Astrocyte (in vitro differentiated cells and primary cell): ENCODE measurements at regions not wholly inside any gene's neighbourhood (a gene's known extent, or its start where the extent isn't known, plus 50 kb on each side); places are given as distances from the start of the nearest gene placed in this dataset.

Source experiments
- DNase-seq: peaks from one replicate; pipeline ENCODE4 v3.0.0-alpha.2; 2010; ENCODE audit warnings: low read depth
- FAIRE-seq: peaks from 2 replicates; lab custom pipeline; 2011; peaks lifted over from hg19 to GRCh38; lab: Jason Lieb, UNC
- H2AFZ ChIP-seq: 2 replicates; pipeline ENCODE4 v1.6.0; 2012; ENCODE audit warnings: low read depth, low read length, inconsistent platforms
- H3K27ac ChIP-seq: 2 replicates; pipeline ENCODE4 v1.5.1; 2011; ENCODE audit warnings: low read depth, low read length, inconsistent platforms
- H3K27me3 ChIP-seq: 2 replicates; pipeline ENCODE4 v1.6.0; 2011; ENCODE audit warnings: low read length, inconsistent platforms; ENCODE audit not compliant: insufficient read depth
- H3K36me3 ChIP-seq: 2 replicates; pipeline ENCODE4 v1.5.1; 2011; ENCODE audit warnings: low read length, inconsistent platforms; ENCODE audit not compliant: insufficient read depth
- H3K4me1 ChIP-seq: 2 replicates; pipeline ENCODE4 v1.5.1; 2011; ENCODE audit warnings: low read length, inconsistent platforms; ENCODE audit not compliant: insufficient read depth
- H3K4me2 ChIP-seq: 2 replicates; pipeline ENCODE4 v1.6.0; 2012; ENCODE audit warnings: low read length, inconsistent platforms
- H3K4me3 ChIP-seq: 2 replicates; pipeline ENCODE4 v1.5.1; 2011; ENCODE audit warnings: low read depth, mild to moderate bottlenecking, low read length, inconsistent platforms; ENCODE audit not compliant: insufficient read depth
- H3K79me2 ChIP-seq: 2 replicates; pipeline ENCODE4 v1.6.0; 2012; ENCODE audit warnings: mild to moderate bottlenecking, low read length, inconsistent platforms; ENCODE audit not compliant: insufficient read depth
- H3K9ac ChIP-seq: 2 replicates; pipeline ENCODE4 v1.6.0; 2012; ENCODE audit warnings: mild to moderate bottlenecking, low read length, inconsistent platforms
- H3K9me3 ChIP-seq: 2 replicates; pipeline ENCODE4 v1.5.1; 2012; ENCODE audit warnings: low read depth, mild to moderate bottlenecking, low read length, inconsistent platforms; ENCODE audit not compliant: insufficient read depth
- H4K20me1 ChIP-seq: 2 replicates; pipeline ENCODE4 v1.6.0; 2012; ENCODE audit warnings: low read length, inconsistent platforms; ENCODE audit not compliant: insufficient read depth
- H3K27ac Mint-ChIP-seq: one replicate; pipeline ENCODE4 v1.8.0; 2021; ENCODE audit warnings: mild to moderate bottlenecking, mixed read lengths; ENCODE audit not compliant: unreplicated experiment
- H3K27me3 Mint-ChIP-seq: one replicate; pipeline ENCODE4 v1.8.0; 2021; ENCODE audit warnings: low read depth, mixed read lengths; ENCODE audit not compliant: unreplicated experiment
- H3K36me3 Mint-ChIP-seq: one replicate; pipeline ENCODE4 v1.8.0; 2021; ENCODE audit warnings: low read depth, mixed read lengths; ENCODE audit not compliant: unreplicated experiment
- H3K4me1 Mint-ChIP-seq: one replicate; pipeline ENCODE4 v1.8.0; 2021; ENCODE audit warnings: low read depth, mixed read lengths; ENCODE audit not compliant: unreplicated experiment
- H3K4me3 Mint-ChIP-seq: one replicate; pipeline ENCODE4 v1.8.0; 2021; ENCODE audit warnings: mild to moderate bottlenecking, moderate library complexity, mixed read lengths; ENCODE audit not compliant: unreplicated experiment
- H3K9me3 Mint-ChIP-seq: one replicate; pipeline ENCODE4 v1.8.0; 2021; ENCODE audit warnings: mild to moderate bottlenecking, mixed read lengths; ENCODE audit not compliant: unreplicated experiment
- CTCF ChIP-seq: IDR thresholded peaks from 2 replicates; pipeline ENCODE4 v1.5.1; 2011; ENCODE audit warnings: low read depth, mild to moderate bottlenecking, inconsistent platforms, low read length, moderate library complexity; ENCODE audit not compliant: insufficient read depth
- EZH2 ChIP-seq: IDR thresholded peaks from 2 replicates; pipeline ENCODE4 v1.6.1; 2012; ENCODE audit warnings: mild to moderate bottlenecking, low read length, inconsistent platforms; ENCODE audit not compliant: insufficient read depth

GRCh38 chr6:65922049-65922448 is 215.0 kb upstream of the EYS start:
- Histone ChIP-seq H3K9me3 (no peaks in the 10 kb centered on the region), H3K9ac (no peak overlapping the region), H4K20me1 (no peaks in the 10 kb centered on the region), H3K4me1 (no peaks in the 10 kb centered on the region), H3K79me2 (no peaks in the 10 kb centered on the region), H3K36me3 (no peaks in the 10 kb centered on the region), H3K4me3 (no peak overlapping the region), H3K27ac (no peak overlapping the region), H3K27me3 (no peaks in the 10 kb centered on the region), H2AFZ (no peak overlapping the region), H3K4me2 (no peak overlapping the region)
- H3K27me3 Mint-ChIP-seq, result no peaks in the 10 kb centered on the region
- H3K4me1 Mint-ChIP-seq, result no peaks in the 10 kb centered on the region
- no peak for DNase-seq
- no peak overlapping the region for H3K4me3 Mint-ChIP-seq
- H3K27ac Mint-ChIP-seq, result no peak overlapping the region
- no peak for FAIRE-seq
- no peaks in the 10 kb centered on the region for H3K9me3 Mint-ChIP-seq
- TF ChIP-seq CTCF, result no peak
- H3K36me3 Mint-ChIP-seq, result no peaks in the 10 kb centered on the region

- Histone ChIP-seq H3K9me3 (no peaks in the 10 kb centered on the region), H3K9ac (no peak overlapping the region), H3K79me2 (no peaks in the 10 kb centered on the region), H3K4me1 (no peaks in the 10 kb centered on the region), H4K20me1 (no peaks in the 10 kb centered on the region), H3K4me2 (no peak overlapping the region), H3K27ac (no peak overlapping the region), H3K27me3 (no peaks in the 10 kb centered on the region), H3K36me3 (no peaks in the 10 kb centered on the region), H2AFZ (no peak overlapping the region), H3K4me3 (no peak overlapping the region)
- TF ChIP-seq CTCF (no peak), EZH2 (no peak)
- no peaks in the 10 kb centered on the region for H3K9me3 Mint-ChIP-seq
- no peaks in the 10 kb centered on the region for H3K36me3 Mint-ChIP-seq
- H3K4me1 Mint-ChIP-seq, result no peaks in the 10 kb centered on the region
- FAIRE-seq (no peak), DNase-seq (no peak)
- no peaks in the 10 kb centered on the region for H3K27me3 Mint-ChIP-seq
- no peak overlapping the region for H3K4me3 Mint-ChIP-seq
- H3K27ac Mint-ChIP-seq, result no peak overlapping the region
Observed at GRCh38 chr6:65908065-65908464, 201.0 kb upstream of the EYS start.

- Histone ChIP-seq H3K4me2 (no peak overlapping the region), H3K36me3 (no peaks in the 10 kb centered on the region), H2AFZ (no peak overlapping the region), H3K4me1 (no peaks in the 10 kb centered on the region), H4K20me1 (no peaks in the 10 kb centered on the region), H3K9ac (no peak overlapping the region), H3K4me3 (no peak overlapping the region), H3K27ac (no peak overlapping the region), H3K9me3 (no peaks in the 10 kb centered on the region), H3K27me3 (no peaks in the 10 kb centered on the region), H3K79me2 (no peaks in the 10 kb centered on the region)
- DNase-seq (no peak), FAIRE-seq (no peak)
- Mint-ChIP-seq H3K9me3 (no peaks in the 10 kb centered on the region), H3K27ac (no peak overlapping the region), H3K4me1 (no peaks in the 10 kb centered on the region), H3K27me3 (no peaks in the 10 kb centered on the region), H3K4me3 (no peak overlapping the region), H3K36me3 (no peaks in the 10 kb centered on the region)
- TF ChIP-seq EZH2 (no peak), CTCF (no peak)
Observed at GRCh38 chr6:65903992-65904391, 197.0 kb upstream of the EYS start.
